Memory B cell (primary cell): ENCODE measurements at regions not wholly inside any gene's neighbourhood (a gene's known extent, or its start where the extent isn't known, plus 50 kb on each side); places are given as distances from the start of the nearest gene placed in this dataset.
"Not testable (repeated sequence)": the region's sequence is repeated elsewhere in the genome, so short reads cannot be mapped to it uniquely, and the experiment has no call there.

Experiments
- ATAC-seq: fragments of 150-1000 bp; cut with Tn5 transposase; 2 replicates; pipeline ENCODE4 v1.10.0; 2021; ENCODE audit warnings: low read depth, mild to moderate bottlenecking, moderate library complexity
- DNase-seq, 2 donors: peaks; one replicate each; pipeline ENCODE4 v3.0.0; 2022; ENCODE audit warnings: low spot score in 2 of 2
- H3K27ac Mint-ChIP-seq: one replicate; pipeline ENCODE4 v1.8.0; 2022; ENCODE audit warnings: mild to moderate bottlenecking, moderate library complexity, mixed read lengths
- H3K27me3 Mint-ChIP-seq: one replicate; pipeline ENCODE4 v1.8.0; 2022; ENCODE audit warnings: mixed read lengths
- H3K36me3 Mint-ChIP-seq: one replicate; pipeline ENCODE4 v1.8.0; 2022; ENCODE audit warnings: mild to moderate bottlenecking, mixed read lengths
- H3K4me1 Mint-ChIP-seq: one replicate; pipeline ENCODE4 v1.8.0; 2022; ENCODE audit warnings: mixed read lengths
- H3K4me3 Mint-ChIP-seq: one replicate; pipeline ENCODE4 v1.8.0; 2022; ENCODE audit warnings: mild to moderate bottlenecking, moderate library complexity, mixed read lengths
- H3K9me3 Mint-ChIP-seq: one replicate; pipeline ENCODE4 v1.8.0; 2022; ENCODE audit warnings: mixed read lengths

DNA sequence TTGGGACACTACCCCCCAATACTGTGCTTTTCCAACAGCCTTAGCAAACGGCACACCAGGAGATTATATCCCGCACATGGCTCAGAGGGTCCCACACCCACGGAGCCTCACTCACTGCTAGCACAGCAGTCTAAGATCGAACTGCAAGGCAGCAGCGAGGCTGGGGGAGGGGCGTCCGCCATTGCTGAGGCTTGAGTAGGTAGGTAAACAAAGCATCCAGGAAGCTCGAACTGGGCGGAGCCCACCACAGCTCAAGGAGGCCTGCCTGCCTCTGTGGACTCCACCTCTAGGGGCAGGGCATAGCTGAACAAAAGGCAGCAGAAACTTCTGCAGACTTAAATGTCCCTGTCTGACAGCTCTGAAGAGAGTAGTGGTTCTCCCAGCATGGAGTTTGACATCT, 447.3 kb upstream of the RAB6C start:
- H3K4me3 Mint-ChIP-seq, H3K36me3 Mint-ChIP-seq, H3K4me1 Mint-ChIP-seq, H3K9me3 Mint-ChIP-seq, ATAC-seq, H3K27me3 Mint-ChIP-seq, DNase-seq, H3K27ac Mint-ChIP-seq: not testable (repeated sequence)

DNA sequence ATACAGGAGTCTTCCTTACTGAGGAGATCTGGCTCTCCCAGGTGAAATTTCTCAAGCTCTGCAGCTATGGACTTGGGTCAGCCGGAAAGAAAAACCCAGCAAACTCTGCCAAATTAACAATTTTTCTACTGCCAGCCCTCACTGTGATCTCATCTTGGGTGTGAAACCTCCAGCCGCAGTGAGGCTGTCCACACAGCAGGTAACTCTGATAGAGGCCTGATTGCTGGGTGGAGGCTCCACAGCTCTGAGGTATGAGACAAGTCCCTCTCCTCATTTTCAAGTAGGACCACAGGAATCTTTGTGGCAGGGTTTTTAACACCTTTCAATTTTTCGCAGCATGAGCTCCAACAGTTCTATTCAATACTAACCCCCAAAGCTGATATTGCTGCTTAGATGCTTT, 430.6 kb upstream of the RAB6C start:
- peaks cover 3% of the 10 kb centered on the region for H3K27me3 Mint-ChIP-seq
- no peak for ATAC-seq
- H3K9me3 Mint-ChIP-seq, result peaks cover 4% of the 10 kb centered on the region
- no peak overlapping the region for H3K27ac Mint-ChIP-seq
- no peak overlapping the region for H3K4me3 Mint-ChIP-seq
- DNase-seq, result no peak
- no peaks in the 10 kb centered on the region for H3K4me1 Mint-ChIP-seq
- H3K36me3 Mint-ChIP-seq, result no peaks in the 10 kb centered on the region

DNA sequence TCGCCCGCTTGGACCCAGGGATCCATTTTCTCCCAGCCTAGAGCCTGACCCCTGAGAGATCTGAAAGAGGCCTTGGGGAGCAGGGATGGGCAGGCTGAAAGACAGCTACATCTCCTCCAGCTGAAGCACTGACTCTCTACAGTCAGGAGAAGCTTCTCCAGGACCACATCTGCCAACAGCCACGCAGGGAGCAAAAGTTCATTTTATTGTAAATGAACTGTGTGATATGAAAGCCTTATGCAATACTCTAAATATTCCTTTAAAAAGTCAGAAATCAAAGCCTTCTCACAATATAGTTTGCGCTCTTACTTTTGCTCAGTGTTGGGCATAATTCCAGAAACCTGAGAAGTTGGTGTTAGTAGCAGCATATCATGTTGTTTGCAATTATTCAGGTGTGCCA, 428.9 kb upstream of the RAB6C start:
- no peak overlapping the region for H3K27ac Mint-ChIP-seq
- ATAC-seq (no peak), DNase-seq (no peak)
- H3K9me3 Mint-ChIP-seq, result no peaks in the 10 kb centered on the region
- no peaks in the 10 kb centered on the region for H3K36me3 Mint-ChIP-seq
- no peaks in the 10 kb centered on the region for H3K4me1 Mint-ChIP-seq
- H3K27me3 Mint-ChIP-seq, result peaks cover 3% of the 10 kb centered on the region
- no peak overlapping the region for H3K4me3 Mint-ChIP-seq

DNA sequence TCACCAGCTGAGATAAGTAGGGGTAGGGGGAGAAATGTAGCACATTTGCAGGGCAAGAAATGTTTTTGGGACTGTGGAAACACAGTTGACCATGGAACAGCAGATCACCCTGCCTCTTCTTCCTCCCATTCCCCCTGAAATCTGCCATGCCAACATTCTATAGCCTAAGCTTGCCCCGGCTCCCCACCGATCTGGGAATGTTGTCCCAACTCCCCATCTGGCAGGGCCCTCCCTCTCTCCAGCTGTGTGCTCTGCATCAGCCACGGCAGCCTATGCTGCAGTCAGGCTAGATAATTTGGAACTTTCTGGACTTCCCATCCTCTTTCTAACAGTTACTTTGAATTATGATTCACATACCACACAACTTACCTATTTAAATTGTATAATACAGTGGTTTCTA, 425.1 kb upstream of the RAB6C start:
- H3K27ac Mint-ChIP-seq, result no peak overlapping the region
- H3K4me3 Mint-ChIP-seq, result no peak overlapping the region
- no peaks in the 10 kb centered on the region for H3K36me3 Mint-ChIP-seq
- no peak for ATAC-seq
- peaks cover 3% of the 10 kb centered on the region for H3K27me3 Mint-ChIP-seq
- H3K4me1 Mint-ChIP-seq, result no peaks in the 10 kb centered on the region
- no peaks in the 10 kb centered on the region for H3K9me3 Mint-ChIP-seq
- no peak for DNase-seq

DNA sequence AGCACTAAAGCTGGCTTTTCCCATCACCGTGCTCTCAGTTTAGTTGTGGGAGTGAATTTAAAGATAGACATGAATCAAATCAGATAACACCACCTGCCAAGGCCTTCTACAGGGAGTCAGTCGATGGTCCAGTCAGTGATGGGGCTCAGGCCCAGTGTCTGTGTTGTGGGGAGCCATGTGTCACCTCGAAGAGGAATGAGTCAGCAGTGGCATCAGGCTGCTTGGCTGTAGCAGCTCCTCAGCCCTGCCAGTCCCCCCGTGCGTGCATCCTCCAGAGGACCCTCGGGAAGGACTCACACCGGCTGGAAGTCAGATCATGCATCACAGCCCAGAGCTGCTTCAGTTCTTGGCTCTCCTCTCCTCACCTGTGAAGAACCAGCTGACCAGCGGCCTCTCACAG, 420.4 kb upstream of the RAB6C start:
- Mint-ChIP-seq H3K27ac (no peak overlapping the region), H3K9me3 (no peaks in the 10 kb centered on the region)

DNA sequence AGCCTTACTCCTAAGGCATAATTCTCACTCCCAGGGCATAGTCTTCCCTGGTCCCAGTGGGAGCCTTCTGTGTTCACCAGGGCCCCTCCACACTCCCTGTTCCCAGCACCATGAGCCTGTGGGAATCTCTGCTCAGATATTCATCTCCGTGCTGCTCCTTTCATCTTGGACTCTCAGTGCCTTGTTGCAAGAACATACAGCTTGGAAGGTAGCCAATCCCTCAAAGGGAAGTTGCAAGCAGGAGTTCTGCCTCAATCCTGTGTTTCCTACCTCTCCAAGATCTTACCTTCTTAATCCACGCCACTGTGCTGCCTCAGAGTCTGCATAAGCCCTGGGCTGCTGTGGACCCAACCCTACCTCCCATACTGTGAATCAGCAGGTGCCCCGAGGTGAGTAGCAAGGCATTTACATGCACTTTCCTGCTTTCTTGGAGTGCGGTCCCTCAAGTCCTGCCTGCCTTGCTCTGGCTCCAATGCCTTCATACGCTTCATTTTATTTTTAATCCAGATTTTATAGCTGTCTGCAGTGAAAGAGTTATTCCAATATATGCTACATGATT, 413.8 kb upstream of the RAB6C start:
- Mint-ChIP-seq H3K4me3 (no peak overlapping the region), H3K27ac (no peak overlapping the region), H3K9me3 (peaks cover 5% of the 10 kb centered on the region), H3K36me3 (peaks cover 2% of the 10 kb centered on the region), H3K4me1 (no peaks in the 10 kb centered on the region), H3K27me3 (peaks cover 5% of the 10 kb centered on the region)
- no peak for DNase-seq
- ATAC-seq, result no peak

More for the DNA sequence above, 420.4 kb upstream of the RAB6C start:
- DNase-seq (no peak), ATAC-seq (no peak)
- Mint-ChIP-seq H3K36me3 (no peaks in the 10 kb centered on the region), H3K4me3 (no peak overlapping the region), H3K27me3 (no peaks in the 10 kb centered on the region), H3K4me1 (no peaks in the 10 kb centered on the region)

DNA sequence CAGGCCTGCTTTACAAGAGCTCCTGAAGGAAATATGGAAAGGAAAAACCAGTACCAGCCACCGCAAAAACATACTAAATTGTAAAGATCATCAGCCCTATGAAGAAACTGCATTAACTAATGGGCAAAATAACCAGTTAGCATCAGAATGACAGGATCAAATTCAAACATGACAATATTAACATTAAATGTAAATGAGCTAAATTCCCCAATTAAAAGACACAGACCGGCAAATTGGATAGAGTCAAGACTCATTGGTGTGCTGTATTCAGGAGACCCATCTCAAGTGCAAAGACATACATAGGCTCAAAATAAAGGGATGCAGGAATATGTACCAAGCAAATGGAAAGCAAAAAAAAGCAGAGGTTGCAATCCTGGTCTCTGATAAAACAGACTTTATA, 408.7 kb upstream of the RAB6C start:
- not testable (repeated sequence) for H3K4me1 Mint-ChIP-seq, DNase-seq, H3K27ac Mint-ChIP-seq, ATAC-seq, H3K27me3 Mint-ChIP-seq, H3K4me3 Mint-ChIP-seq, H3K36me3 Mint-ChIP-seq
- H3K9me3 Mint-ChIP-seq, result peaks cover 16% of the 10 kb centered on the region

DNA sequence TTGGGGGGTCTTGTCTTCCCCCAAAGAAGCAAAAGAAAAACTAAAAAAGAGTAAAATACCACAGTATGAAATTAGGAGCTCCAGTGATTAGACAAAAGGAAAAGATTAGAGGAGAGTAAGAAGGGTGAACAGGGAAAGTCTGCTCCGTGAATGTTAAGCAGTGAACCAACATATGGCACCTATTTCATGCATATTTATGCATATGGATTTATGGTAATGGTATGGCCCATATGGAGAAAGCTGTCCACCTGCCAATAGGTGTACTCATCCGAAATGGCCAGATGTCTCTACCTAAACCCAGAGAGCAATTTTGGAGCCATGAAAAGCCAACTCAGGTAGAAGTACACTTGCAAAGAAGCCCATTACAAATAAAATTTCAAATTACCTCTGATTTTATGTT, 404.0 kb upstream of the RAB6C start:
- peaks cover 11% of the 10 kb centered on the region for H3K9me3 Mint-ChIP-seq
- DNase-seq, result no peak
- no peak overlapping the region for H3K27ac Mint-ChIP-seq
- H3K27me3 Mint-ChIP-seq, result no peaks in the 10 kb centered on the region
- H3K36me3 Mint-ChIP-seq, result peaks cover 1% of the 10 kb centered on the region
- ATAC-seq, result no peak
- no peaks in the 10 kb centered on the region for H3K4me1 Mint-ChIP-seq
- no peak overlapping the region for H3K4me3 Mint-ChIP-seq

DNA sequence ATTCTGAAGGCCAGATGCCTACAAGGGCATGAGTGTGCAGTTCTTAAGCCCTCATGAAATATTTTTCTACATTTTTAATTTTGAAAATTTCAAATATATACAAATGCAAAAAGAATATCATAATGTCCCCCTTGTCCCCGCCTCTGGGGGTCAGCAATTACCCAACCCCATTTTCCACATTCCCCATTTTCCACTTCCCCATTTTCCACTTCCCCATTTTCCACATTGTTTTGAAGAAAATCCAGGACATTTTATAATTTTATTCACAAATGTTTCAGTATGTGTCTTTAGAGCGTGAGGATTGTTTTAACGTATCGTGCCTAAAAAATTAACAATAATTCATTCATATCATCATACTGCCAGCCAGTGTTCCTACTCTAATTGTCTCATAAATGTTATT, 403.6 kb upstream of the RAB6C start:
- Mint-ChIP-seq H3K4me1 (no peaks in the 10 kb centered on the region), H3K27me3 (no peaks in the 10 kb centered on the region), H3K9me3 (peaks cover 9% of the 10 kb centered on the region), H3K36me3 (peaks cover 1% of the 10 kb centered on the region), H3K4me3 (no peak overlapping the region), H3K27ac (no peak overlapping the region)
- DNase-seq (no peak), ATAC-seq (no peak)

DNA sequence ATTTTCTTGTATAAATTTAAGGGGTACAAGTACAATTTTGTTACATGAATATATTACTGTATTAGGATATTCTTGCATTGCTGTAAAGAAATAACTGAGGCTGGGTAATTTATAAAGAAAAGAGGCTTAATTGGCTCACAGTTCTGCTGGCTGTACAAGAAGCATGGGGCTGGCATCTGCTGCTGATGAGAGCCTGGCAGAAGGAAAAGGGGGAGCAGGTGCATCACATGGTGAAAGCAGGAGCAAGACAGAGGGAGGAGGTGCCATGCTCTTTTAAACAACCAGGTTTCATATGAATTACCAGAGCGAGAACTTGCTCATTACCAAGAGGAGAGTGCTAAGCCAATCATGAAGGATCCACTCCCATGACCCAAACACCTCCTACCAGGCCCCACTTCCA, 399.5 kb upstream of the RAB6C start:
- ATAC-seq (no peak), DNase-seq (no peak)
- Mint-ChIP-seq H3K36me3 (no peaks in the 10 kb centered on the region), H3K9me3 (peaks cover 1% of the 10 kb centered on the region), H3K27me3 (no peaks in the 10 kb centered on the region), H3K4me1 (no peaks in the 10 kb centered on the region), H3K4me3 (no peak overlapping the region), H3K27ac (no peak overlapping the region)

DNA sequence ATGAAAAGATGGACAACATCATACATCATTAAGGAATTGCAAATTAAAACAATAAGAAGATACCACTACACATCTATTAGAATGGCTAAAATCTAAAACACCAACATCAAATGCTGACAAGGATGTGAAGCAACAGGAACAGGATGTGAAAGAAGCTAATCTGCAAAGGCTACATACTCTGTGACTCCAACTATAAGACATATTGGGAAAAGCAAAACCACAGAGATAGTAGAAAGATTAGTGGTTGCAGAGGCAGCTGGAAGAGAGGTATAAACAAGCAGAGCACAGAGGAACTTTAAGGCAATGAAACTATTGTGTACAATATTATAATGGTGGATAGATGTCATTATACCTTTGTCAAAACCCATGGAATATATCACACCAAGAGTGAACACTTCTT, 393.7 kb upstream of the RAB6C start:
- Mint-ChIP-seq H3K36me3 (no peaks in the 10 kb centered on the region), H3K4me1 (no peaks in the 10 kb centered on the region), H3K9me3 (peaks cover 1% of the 10 kb centered on the region), H3K27me3 (peaks cover 1% of the 10 kb centered on the region), H3K4me3 (no peak overlapping the region), H3K27ac (no peak overlapping the region)
- DNase-seq (no peak), ATAC-seq (no peak)

DNA sequence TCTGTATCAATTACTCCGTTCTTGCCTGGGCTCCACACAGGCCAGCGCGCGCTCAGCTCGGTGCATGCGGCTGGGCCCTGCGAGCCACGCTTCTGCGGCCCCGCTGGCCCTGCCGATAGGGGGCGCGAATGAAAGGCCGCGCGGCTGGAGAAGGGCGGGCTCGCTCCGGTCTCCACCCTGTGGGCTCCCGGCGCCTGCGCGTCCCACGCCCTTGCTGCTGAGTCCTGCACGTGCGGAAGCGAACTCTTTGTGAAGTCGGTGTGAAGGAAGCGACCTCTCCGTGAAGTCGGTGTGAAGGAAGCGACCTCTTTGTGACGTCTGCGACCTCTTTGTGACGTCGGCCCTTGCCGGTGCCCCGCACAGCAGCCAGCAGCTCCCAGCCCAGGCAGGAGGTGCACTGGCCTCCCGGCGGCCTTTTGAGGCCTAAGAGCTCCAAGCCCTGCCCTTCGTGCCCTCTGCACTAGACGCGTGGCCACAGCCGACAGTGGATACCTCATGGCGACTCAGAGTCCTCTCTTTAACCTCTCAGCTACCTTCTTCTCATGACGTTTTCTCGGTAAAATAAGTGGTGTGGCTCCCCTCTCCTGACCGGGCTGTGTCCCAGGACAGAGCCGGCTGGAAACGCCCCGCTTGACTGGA, 391.9 kb upstream of the RAB6C start:
- no peak overlapping the region for H3K4me3 Mint-ChIP-seq
- ATAC-seq (no peak), DNase-seq (no peak)
- no peaks in the 10 kb centered on the region for H3K4me1 Mint-ChIP-seq
- H3K9me3 Mint-ChIP-seq, result no peaks in the 10 kb centered on the region
- no peaks in the 10 kb centered on the region for H3K36me3 Mint-ChIP-seq
- peaks cover 1% of the 10 kb centered on the region for H3K27me3 Mint-ChIP-seq
- no peak overlapping the region for H3K27ac Mint-ChIP-seq

DNA sequence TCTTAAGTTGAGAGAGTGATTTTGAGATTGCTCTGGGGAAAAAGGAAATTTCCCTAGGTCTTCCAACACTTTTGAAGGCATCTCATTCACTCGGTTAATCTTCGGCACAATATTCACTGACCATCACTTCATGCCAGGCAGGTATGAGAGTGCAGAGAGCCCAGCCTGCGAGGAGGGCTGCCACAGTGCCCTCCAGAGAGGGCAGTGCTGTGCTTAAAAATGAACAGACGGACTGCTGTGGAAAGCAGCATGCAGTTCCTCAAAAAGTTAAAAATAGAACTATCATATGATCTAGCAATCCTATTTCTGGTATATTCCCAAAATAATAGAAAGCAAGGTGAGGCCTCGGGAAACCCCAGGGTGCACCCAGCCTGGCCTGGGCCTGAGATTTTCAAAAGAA, 374.9 kb upstream of the RAB6C start:
- Mint-ChIP-seq H3K9me3 (peaks cover 7% of the 10 kb centered on the region), H3K27me3 (peaks cover 6% of the 10 kb centered on the region), H3K4me1 (no peaks in the 10 kb centered on the region), H3K27ac (no peak overlapping the region), H3K4me3 (no peak overlapping the region), H3K36me3 (no peaks in the 10 kb centered on the region)
- ATAC-seq, result no peak
- DNase-seq, result no peak

DNA sequence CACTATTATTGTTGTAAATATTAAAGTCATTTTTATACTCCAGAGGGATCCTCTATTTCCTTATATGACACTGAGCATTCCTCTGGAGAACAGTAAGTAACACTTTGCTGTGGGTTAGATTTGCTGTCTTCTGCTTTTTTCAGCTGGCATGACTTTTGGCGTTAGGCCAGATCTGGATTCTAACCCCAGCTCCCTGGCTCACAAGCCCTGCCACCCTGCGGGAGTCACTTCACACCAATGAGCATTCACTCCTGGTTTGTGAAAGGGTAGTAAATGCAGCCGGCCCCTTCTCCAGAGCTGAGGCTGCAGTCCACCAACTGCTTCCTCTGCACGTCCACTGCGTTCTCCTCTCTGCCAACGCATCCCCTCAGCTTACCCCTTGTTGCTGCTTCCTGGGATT, 373.8 kb upstream of the RAB6C start:
- Mint-ChIP-seq H3K9me3 (peaks cover 4% of the 10 kb centered on the region), H3K27ac (no peak overlapping the region), H3K27me3 (peaks cover 6% of the 10 kb centered on the region), H3K4me1 (no peaks in the 10 kb centered on the region), H3K36me3 (no peaks in the 10 kb centered on the region), H3K4me3 (no peak overlapping the region)
- DNase-seq (no peak), ATAC-seq (no peak)

DNA sequence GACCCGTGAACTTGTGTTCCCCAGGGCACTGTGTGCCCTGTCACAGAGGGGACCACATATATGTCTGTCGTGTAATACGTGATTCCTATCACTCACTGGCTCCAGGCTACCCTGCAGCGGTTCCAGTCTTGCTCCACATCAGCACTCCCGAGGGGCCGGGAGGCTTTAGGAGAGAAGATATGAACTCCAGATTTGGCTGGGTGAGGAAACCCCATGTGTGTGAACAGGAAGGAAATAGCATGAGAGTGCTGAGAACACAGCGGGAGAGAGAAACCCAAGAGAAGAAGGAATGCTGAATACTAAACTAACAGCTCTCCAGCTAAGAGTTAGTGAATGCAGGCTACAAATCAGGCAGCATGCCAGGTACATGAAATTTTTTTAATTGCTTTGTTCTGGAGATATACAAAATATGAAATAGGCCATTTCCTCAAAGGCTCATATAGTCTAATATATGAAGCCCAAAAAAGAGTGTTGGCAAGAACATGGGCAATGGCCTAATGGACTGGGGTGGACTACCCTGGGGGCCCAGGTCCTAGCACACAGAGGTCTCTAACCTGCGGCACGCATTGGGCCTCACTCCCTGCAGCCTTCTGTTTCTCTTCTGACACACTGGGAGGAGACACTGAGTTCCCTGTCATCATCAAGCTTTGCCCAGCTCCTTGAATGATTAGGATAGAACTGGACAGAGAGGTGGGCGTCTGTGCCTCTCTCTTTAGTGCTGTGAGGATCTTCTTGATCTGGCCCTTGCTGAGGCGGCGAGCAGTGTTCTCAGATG, 372.8 kb upstream of the RAB6C start:
- no peak for DNase-seq
- Mint-ChIP-seq H3K36me3 (no peaks in the 10 kb centered on the region), H3K9me3 (peaks cover 4% of the 10 kb centered on the region), H3K4me3 (no peak overlapping the region), H3K27me3 (peaks cover 6% of the 10 kb centered on the region), H3K27ac (no peak overlapping the region), H3K4me1 (no peaks in the 10 kb centered on the region)
- no peak for ATAC-seq
